Stomach (tissue), 8 donors: ENCODE measurements at regions not wholly inside any gene's neighbourhood (a gene's known extent, or its start where the extent isn't known, plus 50 kb on each side); places are given as distances from the start of the nearest gene placed in this dataset.
A peak's percentile ranks its signal among the peaks of the same experiment; 100 is the strongest.

Experiments used
- DNase-seq, 2 donors: peaks; one replicate each; pipeline versions ENCODE4 v3.0.0 to v3.0.0-alpha.2; 2013 to 2019
- H3K27ac ChIP-seq, 5 donors: fragments of 200-600 bp in 4 of 5; sonication (generic) in 4 of 5; one replicate each; pipeline ENCODE4 v1.5.1; 2013 to 2019; ENCODE audit warnings: mild to moderate bottlenecking in 1 of 5, moderate library complexity in 1 of 5
- H3K27me3 ChIP-seq, 3 donors: fragments of 200-600 bp; sonication (generic); one replicate each; pipeline ENCODE4 v1.5.1; 2017 to 2019; ENCODE audit warnings: mixed run types in 1 of 3
- H3K36me3 ChIP-seq, 4 donors: fragments of 200-600 bp; sonication (generic); 1 replicate in 3 of 4; 2 replicates in 1 of 4; pipeline ENCODE4 v1.5.1; 2016 to 2019
- H3K4me1 ChIP-seq, 4 donors: fragments of 200-600 bp; sonication (generic); one replicate each; pipeline ENCODE4 v1.5.1; 2016 to 2019
- H3K4me3 ChIP-seq, 4 donors: fragments of 200-600 bp; sonication (generic) in 3 of 4; one replicate each; pipeline ENCODE4 v1.5.1; 2016 to 2019; ENCODE audit warnings: mild to moderate bottlenecking in 1 of 4
- H3K9me3 ChIP-seq, 4 donors: fragments of 200-600 bp; sonication (generic); one replicate each; pipeline ENCODE4 v1.5.1; 2016 to 2019
- CTCF ChIP-seq, 7 experiments: fragments of 450-650 bp in 4 of 7; fragments of 200-600 bp in 3 of 7; sonication (generic) in 3 of 7; IDR thresholded peaks; one replicate each; pipeline ENCODE4 v1.5.1; 2016 to 2019; ENCODE audit warnings: antibody characterized with exemption in 7 of 7, control low read depth in 2 of 7, mild to moderate bottlenecking in 1 of 7
- EP300 ChIP-seq: sonication (generic); formaldehyde crosslinking; IDR thresholded peaks from one replicate; pipeline ENCODE4 v1.6.1; 2017; ENCODE audit warnings: antibody characterized with exemption
- POLR2A ChIP-seq, 4 donors: fragments of 450-650 bp; IDR thresholded peaks; one replicate each; pipeline ENCODE4 v1.6.1; 2016; ENCODE audit warnings: antibody characterized with exemption in 4 of 4, control low read depth in 2 of 4, mild to moderate bottlenecking in 1 of 4, moderate library complexity in 1 of 4
- POLR2AphosphoS5 ChIP-seq, 3 donors: sonication (generic); formaldehyde crosslinking; IDR thresholded peaks; one replicate each; pipeline ENCODE4 v1.6.1; 2016; ENCODE audit warnings: antibody characterized with exemption in 3 of 3
- WGBS, 5 donors: extraction: QIAGEN DNeasy Blood & Tissue Kit in 3 of 5; methylation state at CpG; one replicate each; pipeline versions ENCODE4 v1.1.5 to v1.1.7; 2013 to 2018; 5-methylcytosine and 5-hydroxymethylcytosine counted together
- intact Hi-C: fragments of 100-400 bp; cut with DNase I; formaldehyde crosslinking; loops from one replicate; pipeline ENCODE4 v1.15.1; 2023; ENCODE audit warnings: low total_unique reads
- donor health status: healthy with polysubstance abuse.
- donor health status: Bipolar disorder and iron deficiency.
- donor health status: healthy.

DNA sequence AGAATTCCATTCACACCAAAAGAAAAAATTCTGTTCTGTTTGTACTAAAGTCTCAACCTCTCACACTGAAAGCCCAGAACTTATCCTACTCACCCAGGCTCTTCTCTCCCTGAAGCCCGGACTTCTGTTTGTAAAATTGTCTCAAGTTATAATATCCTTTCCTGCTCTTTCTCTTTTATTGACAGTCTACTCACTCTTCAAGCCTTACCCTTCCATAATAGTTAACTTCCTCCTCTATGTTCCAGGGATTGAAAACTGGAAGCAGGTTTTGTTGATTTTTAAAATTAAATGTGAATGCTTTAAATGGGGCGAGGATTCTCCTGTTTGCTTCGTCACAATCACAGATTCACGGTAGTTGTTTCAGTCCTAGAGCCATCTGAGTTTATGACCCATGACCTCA, 51.7 kb upstream of the CCDC112 start:
- WGBS, 5 donors: 71 to 82% (median 79%) methylated on average over 4 of the region's 4 CpGs
- Histone ChIP-seq H3K36me3 (no peaks in the 10 kb centered on the region), H3K27ac (peak overlapping the region in 2 of 5 donors; percentile 54 to 67), H3K4me1 (peaks cover 0 to 21% (median 11%) of the 10 kb centered on the region in 4 donors), H3K4me3 (no peak overlapping the region), H3K27me3 (no peaks in the 10 kb centered on the region), H3K9me3 (no peaks in the 10 kb centered on the region)
- DNase-seq: no peak
- intact Hi-C loops: no loop called here
- TF ChIP-seq POLR2A (IDR thresholded peaks at IDR 0.05) (no peak), POLR2AphosphoS5 (IDR thresholded peaks at IDR 0.05) (no peak), EP300 (no peak), CTCF (IDR thresholded peaks at IDR 0.05) (no peak)
